ENCODE measurements at regions not wholly inside any gene's neighbourhood (a gene's known extent, or its start where the extent isn't known, plus 50 kb on each side); places are given as distances from the start of the nearest gene placed in this dataset.

DNA sequence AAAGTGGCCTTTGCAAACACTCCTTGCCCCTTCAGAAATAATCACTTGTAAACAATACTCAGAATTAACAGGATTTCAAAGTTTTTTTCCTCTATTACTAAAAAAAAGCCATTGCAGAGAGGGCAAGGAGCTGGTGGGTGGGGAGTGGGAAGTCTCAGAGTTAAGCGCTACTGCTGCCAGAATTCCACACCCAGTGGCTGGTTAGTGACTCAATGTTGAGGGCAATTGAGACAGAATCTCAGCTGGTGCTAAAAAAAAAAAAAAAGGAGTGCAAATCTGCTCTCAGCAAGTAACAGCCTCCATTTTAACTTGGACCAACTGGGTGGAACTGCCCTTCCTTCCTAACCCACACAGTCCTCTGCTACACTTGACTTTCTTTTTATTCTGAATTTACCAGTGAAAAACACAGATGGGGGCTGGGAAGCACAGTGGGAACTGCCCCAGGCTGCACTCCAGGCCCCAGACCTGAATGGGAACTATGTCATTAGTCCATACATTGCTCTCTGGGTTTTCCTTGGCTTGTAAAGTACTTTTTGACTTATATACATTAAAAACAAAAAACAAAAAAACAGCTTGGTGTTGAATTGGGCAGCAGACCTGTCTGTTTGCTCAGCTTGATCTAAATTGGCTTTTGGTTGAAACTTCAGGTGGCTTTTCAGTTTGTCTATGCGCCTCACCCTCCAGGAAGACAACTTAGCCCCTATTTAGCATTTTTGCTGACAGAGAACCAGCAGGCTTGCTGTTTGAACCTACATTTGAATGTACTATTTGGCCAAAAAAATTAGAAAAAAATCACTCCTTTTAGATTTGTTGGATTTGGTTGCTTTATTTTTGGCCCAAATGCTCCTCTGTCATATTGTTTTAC is 357.8 kb upstream of the TBL1XR1 start:
- TF ChIP-seq POLR2A (IDR thresholded peaks at IDR 0.05) = no peak
- TF ChIP-seq, protein P1, sequence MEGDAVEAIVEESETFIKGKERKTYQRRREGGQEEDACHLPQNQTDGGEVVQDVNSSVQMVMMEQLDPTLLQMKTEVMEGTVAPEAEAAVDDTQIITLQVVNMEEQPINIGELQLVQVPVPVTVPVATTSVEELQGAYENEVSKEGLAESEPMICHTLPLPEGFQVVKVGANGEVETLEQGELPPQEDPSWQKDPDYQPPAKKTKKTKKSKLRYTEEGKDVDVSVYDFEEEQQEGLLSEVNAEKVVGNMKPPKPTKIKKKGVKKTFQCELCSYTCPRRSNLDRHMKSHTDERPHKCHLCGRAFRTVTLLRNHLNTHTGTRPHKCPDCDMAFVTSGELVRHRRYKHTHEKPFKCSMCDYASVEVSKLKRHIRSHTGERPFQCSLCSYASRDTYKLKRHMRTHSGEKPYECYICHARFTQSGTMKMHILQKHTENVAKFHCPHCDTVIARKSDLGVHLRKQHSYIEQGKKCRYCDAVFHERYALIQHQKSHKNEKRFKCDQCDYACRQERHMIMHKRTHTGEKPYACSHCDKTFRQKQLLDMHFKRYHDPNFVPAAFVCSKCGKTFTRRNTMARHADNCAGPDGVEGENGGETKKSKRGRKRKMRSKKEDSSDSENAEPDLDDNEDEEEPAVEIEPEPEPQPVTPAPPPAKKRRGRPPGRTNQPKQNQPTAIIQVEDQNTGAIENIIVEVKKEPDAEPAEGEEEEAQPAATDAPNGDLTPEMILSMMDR (IDR thresholded peaks at IDR 0.05) = no peak
- no peak for TF ChIP-seq EP300 (IDR thresholded peaks at IDR 0.05)

All from ovary (tissue), 3 donors.